Stomach (tissue), 8 donors: ENCODE measurements at regions not wholly inside any gene's neighbourhood (a gene's known extent, or its start where the extent isn't known, plus 50 kb on each side); places are given as distances from the start of the nearest gene placed in this dataset.

Experiments
- DNase-seq, 2 donors: peaks; one replicate each; pipeline versions ENCODE4 v3.0.0 to v3.0.0-alpha.2; 2013 to 2019
- H3K27ac ChIP-seq, 5 donors: fragments of 200-600 bp in 4 of 5; sonication (generic) in 4 of 5; one replicate each; pipeline ENCODE4 v1.5.1; 2013 to 2019; ENCODE audit warnings: mild to moderate bottlenecking in 1 of 5, moderate library complexity in 1 of 5
- H3K27me3 ChIP-seq, 3 donors: fragments of 200-600 bp; sonication (generic); one replicate each; pipeline ENCODE4 v1.5.1; 2017 to 2019; ENCODE audit warnings: mixed run types in 1 of 3
- H3K36me3 ChIP-seq, 4 donors: fragments of 200-600 bp; sonication (generic); 1 replicate in 3 of 4; 2 replicates in 1 of 4; pipeline ENCODE4 v1.5.1; 2016 to 2019
- H3K4me1 ChIP-seq, 4 donors: fragments of 200-600 bp; sonication (generic); one replicate each; pipeline ENCODE4 v1.5.1; 2016 to 2019
- H3K4me3 ChIP-seq, 4 donors: fragments of 200-600 bp; sonication (generic) in 3 of 4; one replicate each; pipeline ENCODE4 v1.5.1; 2016 to 2019; ENCODE audit warnings: mild to moderate bottlenecking in 1 of 4
- H3K9me3 ChIP-seq, 4 donors: fragments of 200-600 bp; sonication (generic); one replicate each; pipeline ENCODE4 v1.5.1; 2016 to 2019
- CTCF ChIP-seq, 7 experiments: fragments of 450-650 bp in 4 of 7; fragments of 200-600 bp in 3 of 7; sonication (generic) in 3 of 7; IDR thresholded peaks; one replicate each; pipeline ENCODE4 v1.5.1; 2016 to 2019; ENCODE audit warnings: antibody characterized with exemption in 7 of 7, control low read depth in 2 of 7, mild to moderate bottlenecking in 1 of 7
- EP300 ChIP-seq: sonication (generic); formaldehyde crosslinking; IDR thresholded peaks from one replicate; pipeline ENCODE4 v1.6.1; 2017; ENCODE audit warnings: antibody characterized with exemption
- POLR2A ChIP-seq, 4 donors: fragments of 450-650 bp; IDR thresholded peaks; one replicate each; pipeline ENCODE4 v1.6.1; 2016; ENCODE audit warnings: antibody characterized with exemption in 4 of 4, control low read depth in 2 of 4, mild to moderate bottlenecking in 1 of 4, moderate library complexity in 1 of 4
- POLR2AphosphoS5 ChIP-seq, 3 donors: sonication (generic); formaldehyde crosslinking; IDR thresholded peaks; one replicate each; pipeline ENCODE4 v1.6.1; 2016; ENCODE audit warnings: antibody characterized with exemption in 3 of 3
- WGBS, 5 donors: extraction: QIAGEN DNeasy Blood & Tissue Kit in 3 of 5; methylation state at CpG; one replicate each; pipeline versions ENCODE4 v1.1.5 to v1.1.7; 2013 to 2018; 5-methylcytosine and 5-hydroxymethylcytosine counted together
- intact Hi-C: fragments of 100-400 bp; cut with DNase I; formaldehyde crosslinking; loops from one replicate; pipeline ENCODE4 v1.15.1; 2023; ENCODE audit warnings: low total_unique reads
- donor health status: healthy with polysubstance abuse.
- donor health status: Bipolar disorder and iron deficiency.
- donor health status: healthy.

DNA sequence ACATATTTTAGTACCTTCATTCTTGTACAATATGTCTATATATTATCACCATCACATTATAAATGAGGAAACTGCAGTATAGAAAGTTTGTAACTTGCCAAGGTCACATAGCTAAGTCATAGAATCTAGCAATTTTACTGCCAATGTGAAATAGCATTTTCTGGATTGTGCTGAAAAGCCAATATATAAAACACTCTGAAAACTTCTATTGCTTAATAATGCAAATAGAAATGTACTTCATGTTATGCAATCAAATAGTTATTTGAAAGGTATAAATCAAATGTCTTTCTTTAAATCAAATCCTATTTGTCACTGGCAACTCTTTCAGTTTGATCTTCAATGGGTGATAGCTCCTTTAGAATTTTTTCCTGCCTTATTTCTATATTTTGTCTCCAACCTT, 129.5 kb downstream of the TMEM26 start:
- Histone ChIP-seq H3K27me3 (no peaks in the 10 kb centered on the region), H3K4me3 (no peak overlapping the region), H3K4me1 (no peaks in the 10 kb centered on the region), H3K27ac (no peak overlapping the region), H3K9me3 (no peaks in the 10 kb centered on the region), H3K36me3 (no peaks in the 10 kb centered on the region)
- TF ChIP-seq POLR2A (IDR thresholded peaks at IDR 0.05) (no peak), EP300 (no peak), CTCF (IDR thresholded peaks at IDR 0.05) (no peak), POLR2AphosphoS5 (IDR thresholded peaks at IDR 0.05) (no peak)
- intact Hi-C loops = no loop called here
- DNase-seq = no peak

- 54 to 68% (median 65%) methylated on average over 3 of the region's 3 CpGs for WGBS, 5 donors
- Histone ChIP-seq H3K27ac (no peak overlapping the region), H3K4me3 (no peak overlapping the region), H3K4me1 (no peaks in the 10 kb centered on the region), H3K27me3 (no peaks in the 10 kb centered on the region), H3K9me3 (no peaks in the 10 kb centered on the region), H3K36me3 (no peaks in the 10 kb centered on the region)
- DNase-seq = no peak
- no peak for TF ChIP-seq CTCF (IDR thresholded peaks at IDR 0.05)
- TF ChIP-seq POLR2A (IDR thresholded peaks at IDR 0.05) = no peak
- no peak for TF ChIP-seq POLR2AphosphoS5 (IDR thresholded peaks at IDR 0.05)
- TF ChIP-seq EP300 = no peak
- intact Hi-C loops = no loop called here
Measured at GRCh38 chr10:61321041-61321857, 131.9 kb downstream of the TMEM26 start.

GRCh38 chr10:61320257-61320587, 133.0 kb downstream of the TMEM26 start:
- no peak for DNase-seq
- Histone ChIP-seq H3K27ac (no peak overlapping the region), H3K27me3 (no peaks in the 10 kb centered on the region), H3K4me3 (no peak overlapping the region), H3K4me1 (no peaks in the 10 kb centered on the region), H3K9me3 (no peaks in the 10 kb centered on the region), H3K36me3 (no peaks in the 10 kb centered on the region)
- TF ChIP-seq CTCF (IDR thresholded peaks at IDR 0.05) (no peak), POLR2AphosphoS5 (IDR thresholded peaks at IDR 0.05) (no peak), EP300 (no peak), POLR2A (IDR thresholded peaks at IDR 0.05) (no peak)
- WGBS, 5 donors = 93 to 96% (median 94%) methylated on average over 5 of the region's 5 CpGs
- intact Hi-C loops = no loop called here

- Histone ChIP-seq H3K4me1 (no peaks in the 10 kb centered on the region), H3K9me3 (no peaks in the 10 kb centered on the region), H3K27me3 (no peaks in the 10 kb centered on the region), H3K4me3 (no peak overlapping the region), H3K27ac (no peak overlapping the region), H3K36me3 (no peaks in the 10 kb centered on the region)
- TF ChIP-seq CTCF (IDR thresholded peaks at IDR 0.05) (no peak), EP300 (no peak), POLR2AphosphoS5 (IDR thresholded peaks at IDR 0.05) (no peak), POLR2A (IDR thresholded peaks at IDR 0.05) (no peak)
- no peak for DNase-seq
- WGBS, 5 donors = 81 to 91% (median 88%) methylated on average over 5 of the region's 5 CpGs
- intact Hi-C loops = no loop called here
Measured at GRCh38 chr10:61319386-61320256, 133.6 kb downstream of the TMEM26 start.
